Astrocyte of the cerebellum (primary cell): ENCODE measurements at regions not wholly inside any gene's neighbourhood (a gene's known extent, or its start where the extent isn't known, plus 50 kb on each side); places are given as distances from the start of the nearest gene placed in this dataset.
A peak's percentile ranks its signal among the peaks of the same experiment; 100 is the strongest.

ENCODE experiments used
- DNase-seq: peaks from one replicate; pipeline ENCODE4 v3.0.0-alpha.2; 2011; ENCODE audit warnings: low read depth
- H3K4me3 ChIP-seq: 2 replicates; pipeline ENCODE4 v1.5.1; 2011; ENCODE audit warnings: mild to moderate bottlenecking, low read depth, low read length, moderate library complexity
- in situ Hi-C: cut with HindIII; loops from 2 replicates; pipeline ENCODE4 v1.10.0; 2017; ENCODE audit warnings: low sequenced_read_pairs
- TF ChIP-seq, protein P1 (sequence below): IDR thresholded peaks from 2 replicates; pipeline ENCODE4 v1.5.1; 2012; ENCODE audit warnings: low read length, low read depth, moderate library complexity, mild to moderate bottlenecking; ENCODE audit errors: missing control alignments

GRCh38 chr13:58994077-58994476 is 1169.7 kb downstream of the DIAPH3 start:
- DNase-seq: no peak
- H3K4me3 ChIP-seq: no peak overlapping the region
- in situ Hi-C loops: no loop called here
- TF ChIP-seq, protein P1, sequence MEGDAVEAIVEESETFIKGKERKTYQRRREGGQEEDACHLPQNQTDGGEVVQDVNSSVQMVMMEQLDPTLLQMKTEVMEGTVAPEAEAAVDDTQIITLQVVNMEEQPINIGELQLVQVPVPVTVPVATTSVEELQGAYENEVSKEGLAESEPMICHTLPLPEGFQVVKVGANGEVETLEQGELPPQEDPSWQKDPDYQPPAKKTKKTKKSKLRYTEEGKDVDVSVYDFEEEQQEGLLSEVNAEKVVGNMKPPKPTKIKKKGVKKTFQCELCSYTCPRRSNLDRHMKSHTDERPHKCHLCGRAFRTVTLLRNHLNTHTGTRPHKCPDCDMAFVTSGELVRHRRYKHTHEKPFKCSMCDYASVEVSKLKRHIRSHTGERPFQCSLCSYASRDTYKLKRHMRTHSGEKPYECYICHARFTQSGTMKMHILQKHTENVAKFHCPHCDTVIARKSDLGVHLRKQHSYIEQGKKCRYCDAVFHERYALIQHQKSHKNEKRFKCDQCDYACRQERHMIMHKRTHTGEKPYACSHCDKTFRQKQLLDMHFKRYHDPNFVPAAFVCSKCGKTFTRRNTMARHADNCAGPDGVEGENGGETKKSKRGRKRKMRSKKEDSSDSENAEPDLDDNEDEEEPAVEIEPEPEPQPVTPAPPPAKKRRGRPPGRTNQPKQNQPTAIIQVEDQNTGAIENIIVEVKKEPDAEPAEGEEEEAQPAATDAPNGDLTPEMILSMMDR: no peak

GRCh38 chr13:58994777-58995176 is 1169.0 kb downstream of the DIAPH3 start:
- in situ Hi-C loops: no loop called here

GRCh38 chr13:58998716-58999115 is 1165.0 kb downstream of the DIAPH3 start:
- no peak overlapping the region for H3K4me3 ChIP-seq
- no peak for DNase-seq
- in situ Hi-C loops: no loop called here
- TF ChIP-seq, protein P1: no peak

More at GRCh38 chr13:58994777-58995176, 1169.0 kb downstream of the DIAPH3 start:
- no peak for DNase-seq
- no peak overlapping the region for H3K4me3 ChIP-seq
- TF ChIP-seq, protein P1: peak; percentile 9

GRCh38 chr13:58999851-59000250 is 1163.9 kb downstream of the DIAPH3 start:
- no peak overlapping the region for H3K4me3 ChIP-seq
- DNase-seq: no peak
- in situ Hi-C loops: no loop called here
- TF ChIP-seq, protein P1: no peak

- TF ChIP-seq, protein P1: no peak
- no peak overlapping the region for H3K4me3 ChIP-seq
- in situ Hi-C loops: no loop called here
- no peak for DNase-seq
Measured at GRCh38 chr13:59000770-59001169, 1163.0 kb downstream of the DIAPH3 start.

DNA sequence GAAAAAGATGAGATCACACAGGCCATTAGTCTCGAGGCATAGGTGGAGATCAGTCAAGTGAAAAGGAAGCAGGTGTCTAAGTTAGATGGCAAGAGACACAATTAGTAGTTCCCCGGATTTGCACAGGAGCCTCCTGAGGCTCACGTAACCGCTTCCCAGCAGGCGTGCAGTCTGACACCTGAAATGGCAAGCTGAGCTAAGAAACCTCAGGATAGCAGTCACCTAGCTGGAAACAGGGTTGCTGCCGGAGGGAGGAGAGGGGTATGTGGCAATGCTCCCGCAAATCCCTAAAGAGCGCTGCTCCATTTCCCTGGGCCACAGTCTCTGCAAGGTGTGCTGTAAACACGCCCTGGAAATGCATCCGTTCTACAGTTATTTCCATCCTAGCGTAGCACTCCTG is 1151.0 kb downstream of the DIAPH3 start:
- TF ChIP-seq, protein P1: no peak
- in situ Hi-C loops: no loop called here
- DNase-seq: no peak
- no peak overlapping the region for H3K4me3 ChIP-seq

- TF ChIP-seq, protein P1: no peak
- in situ Hi-C loops: no loop called here
- H3K4me3 ChIP-seq: no peak overlapping the region
- no peak for DNase-seq
Measured at GRCh38 chr13:59016250-59016649, 1147.5 kb downstream of the DIAPH3 start.
